ENCODE measurements at regions not wholly inside any gene's neighbourhood (a gene's known extent, or its start where the extent isn't known, plus 50 kb on each side); places are given as distances from the start of the nearest gene placed in this dataset.

- no peak for DNase-seq
These were observed 316.0 kb upstream of the CBLB start for GRCh38 chr3:106184540-106185457.

- no peak for DNase-seq
These were observed 317.1 kb upstream of the CBLB start for GRCh38 chr3:106185949-106186348.

- DNase-seq = no peak
These were observed 321.5 kb upstream of the CBLB start for GRCh38 chr3:106190296-106190695.

- DNase-seq = no peak
These were observed 322.4 kb upstream of the CBLB start for GRCh38 chr3:106191211-106191610.

GRCh38 chr3:106191913-106192312 is 323.1 kb upstream of the CBLB start:
- no peak for DNase-seq

GRCh38 chr3:106193876-106194275 is 325.1 kb upstream of the CBLB start:
- no peak for DNase-seq

- no peak for DNase-seq
These were observed 325.9 kb upstream of the CBLB start for GRCh38 chr3:106194726-106195125.

GRCh38 chr3:106197532-106198194 is 328.9 kb upstream of the CBLB start:
- no peak for DNase-seq

- no peak for DNase-seq
These were observed 335.5 kb upstream of the CBLB start for GRCh38 chr3:106204160-106204868.

GRCh38 chr3:106206146-106206545 is 337.3 kb upstream of the CBLB start:
- DNase-seq = no peak

GRCh38 chr3:106206613-106207012 is 337.8 kb upstream of the CBLB start:
- DNase-seq = no peak

GRCh38 chr3:106208251-106208650 is 339.4 kb upstream of the CBLB start:
- no peak for DNase-seq

- no peak for DNase-seq
These were observed 340.2 kb upstream of the CBLB start for GRCh38 chr3:106208967-106209366.

- DNase-seq = no peak
These were observed 340.7 kb upstream of the CBLB start for GRCh38 chr3:106209482-106209881.

- no peak for DNase-seq
These were observed 342.1 kb upstream of the CBLB start for GRCh38 chr3:106210923-106211322.

- no peak for DNase-seq
These were observed 343.9 kb upstream of the CBLB start for GRCh38 chr3:106212665-106213222.

GRCh38 chr3:106213954-106214353 is 345.1 kb upstream of the CBLB start:
- no peak for DNase-seq

GRCh38 chr3:106214641-106215040 is 345.8 kb upstream of the CBLB start:
- DNase-seq = no peak

GRCh38 chr3:106215047-106215446 is 346.2 kb upstream of the CBLB start:
- peak; percentile 26 for DNase-seq

GRCh38 chr3:106217745-106218144 is 348.9 kb upstream of the CBLB start:
- DNase-seq = no peak

- no peak for DNase-seq
These were observed 358.3 kb upstream of the CBLB start for GRCh38 chr3:106227068-106227467.

- no peak for DNase-seq
These were observed 359.5 kb upstream of the CBLB start for GRCh38 chr3:106228271-106228670.

All from activated CD8-positive, alpha-beta memory T cell treated with anti-CD3 and anti-CD28 coated beads, Interleukin-2, amount 50 U/mL, for 4 hours (primary cell).